CD8-positive, alpha-beta memory T cell (primary cell): ENCODE measurements at regions not wholly inside any gene's neighbourhood (a gene's known extent, or its start where the extent isn't known, plus 50 kb on each side); places are given as distances from the start of the nearest gene placed in this dataset.

Experiments used
- CTCF ChIA-PET: fragments of 350-600 bp; sonication (Branson Sonifier 250); formaldehyde crosslinking; loops from one replicate; lab custom pipeline; 2021; ENCODE audit warnings: antibody characterized with exemption; lab: Charles Lee
- POLR2A ChIA-PET: fragments of 350-600 bp; sonication (Branson Sonifier 250); formaldehyde crosslinking; loops from one replicate; lab custom pipeline; 2021; ENCODE audit warnings: antibody characterized with exemption; lab: Charles Lee
- DNase-seq, 5 donors: peaks; one replicate each; pipeline versions ENCODE4 v3.0.0 to v3.0.0-alpha.2; 2020 to 2022; ENCODE audit warnings: mixed read lengths in 1 of 5
- H3K27ac ChIP-seq: one replicate; pipeline ENCODE4 v1.7.0; 2013; ENCODE audit warnings: low read depth, mild to moderate bottlenecking, low read length, moderate library complexity
- H3K27me3 ChIP-seq: 2 replicates; pipeline ENCODE4 v1.7.0; 2013; ENCODE audit warnings: low read length, mild to moderate bottlenecking; ENCODE audit not compliant: insufficient read depth, poor library complexity, severe bottlenecking
- H3K36me3 ChIP-seq: 2 replicates; pipeline ENCODE4 v1.7.0; 2013; ENCODE audit warnings: mild to moderate bottlenecking, low read length, moderate library complexity; ENCODE audit not compliant: insufficient read depth
- H3K4me1 ChIP-seq: 2 replicates; pipeline ENCODE4 v1.7.0; 2013; ENCODE audit warnings: mild to moderate bottlenecking, low read length, moderate library complexity; ENCODE audit not compliant: insufficient read depth
- H3K4me3 ChIP-seq: 2 replicates; pipeline ENCODE4 v1.7.0; 2013; ENCODE audit warnings: mild to moderate bottlenecking, low read length
- H3K9me3 ChIP-seq: 2 replicates; pipeline ENCODE4 v1.7.0; 2013; ENCODE audit warnings: mild to moderate bottlenecking, low read length
- H3K27ac Mint-ChIP-seq, 8 donors: one replicate each; pipeline ENCODE4 v1.8.0; 2020 to 2021; ENCODE audit warnings: mixed read lengths in 8 of 8, mild to moderate bottlenecking in 6 of 8, inconsistent platforms in 3 of 8, moderate library complexity in 3 of 8
- H3K27me3 Mint-ChIP-seq, 2 donors: one replicate each; pipeline ENCODE4 v1.8.0; 2020 to 2021; ENCODE audit warnings: mixed read lengths in 2 of 2, mild to moderate bottlenecking in 1 of 2, moderate library complexity in 1 of 2
- H3K36me3 Mint-ChIP-seq, 3 donors: one replicate each; pipeline ENCODE4 v1.8.0; 2020 to 2021; ENCODE audit warnings: mixed read lengths in 3 of 3, inconsistent platforms in 1 of 3, mild to moderate bottlenecking in 1 of 3
- H3K4me1 Mint-ChIP-seq, 3 donors: one replicate each; pipeline ENCODE4 v1.8.0; 2020 to 2021; ENCODE audit warnings: mixed read lengths in 3 of 3, inconsistent platforms in 1 of 3, mild to moderate bottlenecking in 1 of 3
- H3K4me3 Mint-ChIP-seq, 7 donors: one replicate each; pipeline ENCODE4 v1.8.0; 2020 to 2021; ENCODE audit warnings: mixed read lengths in 7 of 7, mild to moderate bottlenecking in 6 of 7, moderate library complexity in 4 of 7, inconsistent platforms in 2 of 7
- H3K9me3 Mint-ChIP-seq, 5 donors: one replicate each; pipeline ENCODE4 v1.8.0; 2020 to 2022; ENCODE audit warnings: mixed read lengths in 5 of 5, mild to moderate bottlenecking in 3 of 5, moderate library complexity in 2 of 5, inconsistent platforms in 1 of 5

GRCh38 chr14:98864211-98864610 lies 407.8 kb downstream of the BCL11B start:
- no peaks in the 10 kb centered on the region for H3K36me3 Mint-ChIP-seq
- Histone ChIP-seq H3K4me1 (no peaks in the 10 kb centered on the region), H3K36me3 (no peaks in the 10 kb centered on the region), H3K4me3 (no peak overlapping the region), H3K9me3 (no peaks in the 10 kb centered on the region), H3K27ac (no peak overlapping the region), H3K27me3 (no peaks in the 10 kb centered on the region)
- peaks cover 3 to 6% (median 4%) of the 10 kb centered on the region in 3 donors for H3K4me1 Mint-ChIP-seq
- H3K27me3 Mint-ChIP-seq = peaks cover 3 to 4% of the 10 kb centered on the region in 2 donors
- peak overlapping the region in 1 of 8 donors; percentile 63 for H3K27ac Mint-ChIP-seq
- H3K9me3 Mint-ChIP-seq = no peaks in the 10 kb centered on the region
- ChIA-PET CTCF (no interaction called here), POLR2A (no interaction called here)
- no peak for DNase-seq
- no peak overlapping the region for H3K4me3 Mint-ChIP-seq

- no peak overlapping the region for H3K27ac ChIP-seq
- ChIA-PET CTCF (interaction anchor here (1.1 kb wide), 1 partner anchor 10 kb away, joined by 3 read pairs; no protein-coding TSS in a partner anchor), POLR2A (no interaction called here)
- H3K27ac Mint-ChIP-seq = peak overlapping the region in 1 of 8 donors; percentile 50
- H3K27me3 Mint-ChIP-seq = no peaks in the 10 kb centered on the region
- no peaks in the 10 kb centered on the region for H3K27me3 ChIP-seq
- peaks cover 3 to 6% (median 4%) of the 10 kb centered on the region in 3 donors for H3K4me1 Mint-ChIP-seq
- H3K36me3 ChIP-seq = no peaks in the 10 kb centered on the region
- H3K9me3 ChIP-seq = no peaks in the 10 kb centered on the region
- no peaks in the 10 kb centered on the region for H3K36me3 Mint-ChIP-seq
- no peak for DNase-seq
- H3K4me1 ChIP-seq = no peaks in the 10 kb centered on the region
- H3K9me3 Mint-ChIP-seq = no peaks in the 10 kb centered on the region
- H3K4me3 ChIP-seq = no peak overlapping the region
- no peak overlapping the region for H3K4me3 Mint-ChIP-seq
These were observed 404.9 kb downstream of the BCL11B start for GRCh38 chr14:98867146-98867545.

- Histone ChIP-seq H3K9me3 (no peaks in the 10 kb centered on the region), H3K36me3 (no peaks in the 10 kb centered on the region), H3K4me1 (no peaks in the 10 kb centered on the region), H3K4me3 (no peak overlapping the region), H3K27ac (no peak overlapping the region), H3K27me3 (no peaks in the 10 kb centered on the region)
- ChIA-PET POLR2A (no interaction called here), CTCF (no interaction called here)
- H3K27ac Mint-ChIP-seq = peak overlapping the region in 1 of 8 donors; percentile 66
- no peaks in the 10 kb centered on the region for H3K9me3 Mint-ChIP-seq
- H3K27me3 Mint-ChIP-seq = no peaks in the 10 kb centered on the region
- H3K4me1 Mint-ChIP-seq = peaks cover 3 to 6% (median 4%) of the 10 kb centered on the region in 3 donors
- H3K36me3 Mint-ChIP-seq = no peaks in the 10 kb centered on the region
- H3K4me3 Mint-ChIP-seq = no peak overlapping the region
- no peak for DNase-seq
These were observed 404.3 kb downstream of the BCL11B start for GRCh38 chr14:98867726-98868125.

GRCh38 chr14:98868866-98869265 lies 403.1 kb downstream of the BCL11B start:
- Histone ChIP-seq H3K27ac (no peak overlapping the region), H3K27me3 (no peaks in the 10 kb centered on the region), H3K4me1 (no peaks in the 10 kb centered on the region), H3K36me3 (no peaks in the 10 kb centered on the region), H3K9me3 (no peaks in the 10 kb centered on the region), H3K4me3 (no peak overlapping the region)
- ChIA-PET POLR2A (no interaction called here), CTCF (no interaction called here)
- Mint-ChIP-seq H3K27ac (peak overlapping the region in 1 of 8 donors; percentile 68), H3K4me3 (no peak overlapping the region), H3K9me3 (no peaks in the 10 kb centered on the region), H3K36me3 (no peaks in the 10 kb centered on the region), H3K4me1 (peaks cover 3 to 6% (median 4%) of the 10 kb centered on the region in 3 donors), H3K27me3 (no peaks in the 10 kb centered on the region)
- no peak for DNase-seq

- ChIA-PET POLR2A (no interaction called here), CTCF (no interaction called here)
- DNase-seq = no peak
- no peak overlapping the region for H3K4me3 ChIP-seq
- no peaks in the 10 kb centered on the region for H3K27me3 ChIP-seq
- Mint-ChIP-seq H3K4me3 (no peak overlapping the region), H3K9me3 (no peaks in the 10 kb centered on the region), H3K27me3 (peaks cover 0 to 4% of the 10 kb centered on the region in 2 donors), H3K36me3 (peaks cover 0 to 4% (median 0%) of the 10 kb centered on the region in 3 donors), H3K27ac (no peak overlapping the region), H3K4me1 (peaks cover 3 to 6% (median 4%) of the 10 kb centered on the region in 3 donors)
- H3K36me3 ChIP-seq = no peaks in the 10 kb centered on the region
- no peaks in the 10 kb centered on the region for H3K4me1 ChIP-seq
- no peak overlapping the region for H3K27ac ChIP-seq
- no peaks in the 10 kb centered on the region for H3K9me3 ChIP-seq
These were observed 400.2 kb downstream of the BCL11B start for GRCh38 chr14:98871796-98872195.

GRCh38 chr14:98877065-98877464 lies 394.9 kb downstream of the BCL11B start:
- Histone ChIP-seq H3K9me3 (no peaks in the 10 kb centered on the region), H3K27ac (no peak overlapping the region), H3K4me1 (no peaks in the 10 kb centered on the region), H3K36me3 (no peaks in the 10 kb centered on the region), H3K4me3 (no peak overlapping the region), H3K27me3 (no peaks in the 10 kb centered on the region)
- peaks cover 3 to 23% (median 3%) of the 10 kb centered on the region in 3 donors for H3K36me3 Mint-ChIP-seq
- H3K4me1 Mint-ChIP-seq = no peaks in the 10 kb centered on the region
- ChIA-PET CTCF (no interaction called here), POLR2A (no interaction called here)
- no peak overlapping the region for H3K4me3 Mint-ChIP-seq
- H3K9me3 Mint-ChIP-seq = peaks cover 0 to 9% (median 5%) of the 10 kb centered on the region in 5 donors
- DNase-seq = no peak
- H3K27ac Mint-ChIP-seq = no peak overlapping the region
- peaks cover 0 to 4% of the 10 kb centered on the region in 2 donors for H3K27me3 Mint-ChIP-seq

- Mint-ChIP-seq H3K27ac (peak overlapping the region in 1 of 8 donors; percentile 16), H3K36me3 (peaks cover 3 to 23% (median 3%) of the 10 kb centered on the region in 3 donors), H3K4me1 (no peaks in the 10 kb centered on the region), H3K27me3 (peaks cover 0 to 6% of the 10 kb centered on the region in 2 donors), H3K4me3 (no peak overlapping the region), H3K9me3 (peaks cover 2 to 9% (median 5%) of the 10 kb centered on the region in 5 donors)
- no peaks in the 10 kb centered on the region for H3K9me3 ChIP-seq
- POLR2A ChIA-PET = no interaction called here
- CTCF ChIA-PET = no interaction called here
- no peaks in the 10 kb centered on the region for H3K27me3 ChIP-seq
- no peaks in the 10 kb centered on the region for H3K36me3 ChIP-seq
- DNase-seq = no peak
- no peaks in the 10 kb centered on the region for H3K4me1 ChIP-seq
- H3K27ac ChIP-seq = no peak overlapping the region
- no peak overlapping the region for H3K4me3 ChIP-seq
These were observed 393.7 kb downstream of the BCL11B start for GRCh38 chr14:98878282-98878681.

GRCh38 chr14:98886982-98887381 lies 385.0 kb downstream of the BCL11B start:
- peaks cover 0 to 10% (median 2%) of the 10 kb centered on the region in 3 donors for H3K36me3 Mint-ChIP-seq
- H3K4me1 Mint-ChIP-seq = peaks cover 0 to 4% (median 0%) of the 10 kb centered on the region in 3 donors
- peaks cover 0 to 2% (median 0%) of the 10 kb centered on the region in 5 donors for H3K9me3 Mint-ChIP-seq
- H3K27me3 ChIP-seq = no peaks in the 10 kb centered on the region
- no peaks in the 10 kb centered on the region for H3K9me3 ChIP-seq
- H3K4me3 Mint-ChIP-seq = no peak overlapping the region
- no peaks in the 10 kb centered on the region for H3K36me3 ChIP-seq
- no peak overlapping the region for H3K27ac ChIP-seq
- ChIA-PET CTCF (no interaction called here), POLR2A (no interaction called here)
- H3K4me3 ChIP-seq = no peak overlapping the region
- DNase-seq = no peak
- peaks cover 0 to 8% of the 10 kb centered on the region in 2 donors for H3K27me3 Mint-ChIP-seq
- H3K27ac Mint-ChIP-seq = peak overlapping the region in 1 of 8 donors; percentile 48
- H3K4me1 ChIP-seq = no peaks in the 10 kb centered on the region
